ENCODE measurements at regions not wholly inside any gene's neighbourhood (a gene's known extent, or its start where the extent isn't known, plus 50 kb on each side); places are given as distances from the start of the nearest gene placed in this dataset.

DNA sequence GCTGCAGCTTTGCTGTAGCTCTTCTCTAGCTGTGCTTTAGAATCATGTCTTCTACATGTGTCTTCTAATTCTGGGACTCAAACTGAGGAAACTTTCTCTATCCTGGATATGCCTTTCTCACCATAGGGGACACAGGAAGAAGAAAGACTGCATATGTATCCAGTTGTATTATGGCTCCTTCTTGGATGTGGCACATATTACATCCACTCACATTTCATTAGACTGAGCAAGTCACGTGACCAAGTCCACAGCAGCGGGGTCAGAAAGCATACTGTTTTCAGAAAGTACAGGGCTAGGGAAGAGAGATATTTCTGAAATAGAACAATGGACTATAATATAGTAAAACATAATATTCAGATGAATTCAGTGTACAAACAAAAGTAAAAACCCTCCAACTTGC, 187.6 kb upstream of the RIMS1 start:
- peaks cover 3% of the 10 kb centered on the region; the same call in 1 of the 2 replicates for H3K9me3 ChIP-seq (ENCODE audit: low read depth, low read length)
- no peak overlapping the region for H3K4me3 ChIP-seq
- H3K27ac ChIP-seq: no peak overlapping the region
- TF ChIP-seq POLR2AphosphoS5 (IDR thresholded peaks at IDR 0.05; ENCODE audit: borderline replicate concordance, low read depth, low read length): no peak
- TF ChIP-seq EZH2 (IDR thresholded peaks at IDR 0.05): no peak
- TF ChIP-seq FOXP2 (optimal IDR thresholded peaks at IDR 0.05; ENCODE audit: control extremely low read depth, extremely low read length, insufficient read depth): no peak
- no peak overlapping the region for H3K9ac ChIP-seq (ENCODE audit: insufficient read length)
- DNase-seq (ENCODE audit: low read depth, low spot score): no peak
- H3K36me3 ChIP-seq (ENCODE audit: insufficient read depth, low read length): no peaks in the 10 kb centered on the region

DNA sequence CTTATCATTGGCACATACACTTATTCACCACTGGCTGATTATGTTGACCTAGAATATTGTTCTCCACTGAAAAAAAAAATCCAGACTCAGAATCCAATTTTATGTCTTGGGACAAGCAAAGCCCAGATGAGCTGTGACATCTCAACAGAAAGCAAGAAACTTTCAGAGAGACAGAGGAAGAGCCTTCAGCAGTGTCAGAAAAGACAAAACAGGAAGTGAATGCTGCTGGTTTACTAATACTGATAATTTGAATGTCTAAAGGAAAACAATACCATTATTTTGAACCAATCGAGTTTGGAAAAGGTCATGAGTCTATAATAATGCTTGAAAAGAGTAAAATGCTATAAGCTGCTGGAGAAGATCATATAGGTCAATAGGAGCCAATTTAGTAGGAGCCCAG, 179.8 kb upstream of the RIMS1 start:
- H3K36me3 ChIP-seq (ENCODE audit: insufficient read depth, low read length): no peaks in the 10 kb centered on the region
- no peaks in the 10 kb centered on the region for H3K9me3 ChIP-seq (ENCODE audit: low read depth, low read length)
- no peak overlapping the region for H3K4me3 ChIP-seq
- DNase-seq (ENCODE audit: low read depth, low spot score): no peak
- no peak overlapping the region for H3K9ac ChIP-seq (ENCODE audit: insufficient read length)
- TF ChIP-seq FOXP2 (optimal IDR thresholded peaks at IDR 0.05; ENCODE audit: control extremely low read depth, extremely low read length, insufficient read depth): no peak
- TF ChIP-seq POLR2AphosphoS5 (IDR thresholded peaks at IDR 0.05; ENCODE audit: borderline replicate concordance, low read depth, low read length): no peak
- no peak for TF ChIP-seq EZH2 (IDR thresholded peaks at IDR 0.05)
- no peak overlapping the region for H3K27ac ChIP-seq

DNA sequence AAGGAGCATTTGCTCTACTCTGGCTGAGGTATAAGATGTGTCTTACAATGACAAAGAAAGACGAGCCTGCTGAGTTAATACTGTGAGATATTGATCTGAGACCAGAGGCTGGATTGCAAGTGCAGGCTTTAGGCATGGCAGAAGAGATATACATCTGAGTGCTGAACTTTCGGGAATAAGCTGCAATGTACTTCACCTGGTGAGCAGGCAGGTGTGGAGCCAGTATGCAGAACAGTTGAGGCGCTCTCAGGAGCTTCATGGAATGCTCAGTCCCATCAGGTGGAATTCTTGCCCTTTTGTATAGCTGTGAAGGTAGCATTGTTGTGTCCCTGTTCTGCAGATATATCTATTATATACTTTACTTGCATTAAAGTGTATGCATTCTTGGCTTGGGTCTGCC, 179.3 kb upstream of the RIMS1 start:
- TF ChIP-seq EZH2 (IDR thresholded peaks at IDR 0.05) (no peak), FOXP2 (optimal IDR thresholded peaks at IDR 0.05; ENCODE audit: control extremely low read depth, extremely low read length, insufficient read depth) (no peak), POLR2AphosphoS5 (IDR thresholded peaks at IDR 0.05; ENCODE audit: borderline replicate concordance, low read depth, low read length) (no peak)
- no peak overlapping the region for H3K4me3 ChIP-seq
- no peak for DNase-seq (ENCODE audit: low read depth, low spot score)
- H3K9ac ChIP-seq (ENCODE audit: insufficient read length): no peak overlapping the region
- no peaks in the 10 kb centered on the region for H3K36me3 ChIP-seq (ENCODE audit: insufficient read depth, low read length)
- H3K9me3 ChIP-seq (ENCODE audit: low read depth, low read length): no peaks in the 10 kb centered on the region
- H3K27ac ChIP-seq: no peak overlapping the region

DNA sequence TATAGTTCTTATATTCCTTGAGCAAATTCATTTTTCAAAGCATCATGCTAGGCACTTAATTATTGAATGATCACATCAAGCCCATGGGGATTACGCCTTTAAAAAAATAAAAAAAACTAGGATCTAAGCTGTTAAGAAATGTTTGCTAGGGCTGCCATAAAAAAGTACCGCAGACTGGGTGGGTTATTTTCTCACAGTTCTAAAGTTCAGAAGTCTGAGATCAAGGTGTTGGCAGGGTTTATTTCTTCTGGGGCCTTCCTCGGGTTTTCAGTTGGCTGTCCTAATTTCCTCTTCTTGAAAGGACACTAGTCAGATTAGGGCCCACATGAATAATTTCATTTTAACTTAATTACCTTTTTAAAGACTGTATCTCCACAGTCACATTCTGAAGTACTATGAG, 165.6 kb upstream of the RIMS1 start:
- H3K36me3 ChIP-seq (ENCODE audit: insufficient read depth, low read length): no peaks in the 10 kb centered on the region
- DNase-seq (ENCODE audit: low read depth, low spot score): no peak
- H3K4me3 ChIP-seq: no peak overlapping the region
- no peak overlapping the region for H3K27ac ChIP-seq
- TF ChIP-seq FOXP2 (optimal IDR thresholded peaks at IDR 0.05; ENCODE audit: control extremely low read depth, extremely low read length, insufficient read depth) (no peak), POLR2AphosphoS5 (IDR thresholded peaks at IDR 0.05; ENCODE audit: borderline replicate concordance, low read depth, low read length) (no peak), EZH2 (IDR thresholded peaks at IDR 0.05) (no peak)
- no peak overlapping the region for H3K9ac ChIP-seq (ENCODE audit: insufficient read length)
- H3K9me3 ChIP-seq (ENCODE audit: low read depth, low read length): no peaks in the 10 kb centered on the region

DNA sequence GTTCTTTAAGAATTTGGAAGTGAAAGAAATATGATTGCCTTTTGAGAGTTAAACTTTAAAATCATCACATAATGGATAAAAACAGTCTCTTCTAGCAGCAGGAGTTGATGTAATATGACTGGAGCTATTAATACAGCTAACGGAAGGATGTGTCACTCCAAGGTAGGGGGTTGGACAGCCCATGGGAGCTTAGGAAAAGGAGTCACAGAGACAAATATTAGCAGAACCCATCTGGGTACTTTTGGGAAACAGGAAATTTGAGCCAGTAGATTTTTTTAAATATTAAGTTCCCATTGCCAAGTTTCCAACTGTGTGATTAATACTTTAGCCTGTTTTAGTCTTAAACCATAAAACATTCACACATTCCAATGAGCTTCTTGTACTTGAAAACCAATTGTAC, 164.7 kb upstream of the RIMS1 start:
- Histone ChIP-seq H3K9me3 (ENCODE audit: low read depth, low read length) (no peaks in the 10 kb centered on the region), H3K27ac (no peak overlapping the region), H3K36me3 (ENCODE audit: insufficient read depth, low read length) (no peaks in the 10 kb centered on the region), H3K9ac (ENCODE audit: insufficient read length) (no peak overlapping the region), H3K4me3 (no peak overlapping the region)
- DNase-seq (ENCODE audit: low read depth, low spot score): no peak
- no peak for TF ChIP-seq FOXP2 (optimal IDR thresholded peaks at IDR 0.05; ENCODE audit: control extremely low read depth, extremely low read length, insufficient read depth)
- no peak for TF ChIP-seq EZH2 (IDR thresholded peaks at IDR 0.05)
- TF ChIP-seq POLR2AphosphoS5 (IDR thresholded peaks at IDR 0.05; ENCODE audit: borderline replicate concordance, low read depth, low read length): no peak

DNA sequence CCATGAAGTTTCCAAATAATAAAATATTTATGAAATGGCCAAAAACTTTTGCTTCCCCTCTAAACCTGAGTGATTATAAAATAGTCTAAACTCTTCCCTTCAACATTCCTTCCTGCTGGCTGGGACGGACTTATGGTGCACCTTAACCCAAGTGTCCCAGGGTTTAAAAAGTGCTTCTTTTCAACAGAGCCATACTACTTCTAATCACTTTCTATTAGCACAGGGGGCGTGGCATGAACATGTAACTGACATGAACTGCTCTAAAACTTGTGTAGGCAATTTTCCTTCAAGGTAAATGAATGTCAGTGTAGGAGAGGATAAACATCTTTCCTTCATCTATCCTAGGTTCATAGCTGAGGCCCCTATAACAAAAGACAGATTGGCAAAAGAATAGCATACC, 163.6 kb upstream of the RIMS1 start:
- Histone ChIP-seq H3K9me3 (ENCODE audit: low read depth, low read length) (no peaks in the 10 kb centered on the region), H3K36me3 (ENCODE audit: insufficient read depth, low read length) (no peaks in the 10 kb centered on the region), H3K27ac (no peak overlapping the region), H3K4me3 (no peak overlapping the region), H3K9ac (ENCODE audit: insufficient read length) (no peak overlapping the region)
- TF ChIP-seq POLR2AphosphoS5 (IDR thresholded peaks at IDR 0.05; ENCODE audit: borderline replicate concordance, low read depth, low read length) (no peak), EZH2 (IDR thresholded peaks at IDR 0.05) (no peak), FOXP2 (optimal IDR thresholded peaks at IDR 0.05; ENCODE audit: control extremely low read depth, extremely low read length, insufficient read depth) (no peak)
- no peak for DNase-seq (ENCODE audit: low read depth, low spot score)

DNA sequence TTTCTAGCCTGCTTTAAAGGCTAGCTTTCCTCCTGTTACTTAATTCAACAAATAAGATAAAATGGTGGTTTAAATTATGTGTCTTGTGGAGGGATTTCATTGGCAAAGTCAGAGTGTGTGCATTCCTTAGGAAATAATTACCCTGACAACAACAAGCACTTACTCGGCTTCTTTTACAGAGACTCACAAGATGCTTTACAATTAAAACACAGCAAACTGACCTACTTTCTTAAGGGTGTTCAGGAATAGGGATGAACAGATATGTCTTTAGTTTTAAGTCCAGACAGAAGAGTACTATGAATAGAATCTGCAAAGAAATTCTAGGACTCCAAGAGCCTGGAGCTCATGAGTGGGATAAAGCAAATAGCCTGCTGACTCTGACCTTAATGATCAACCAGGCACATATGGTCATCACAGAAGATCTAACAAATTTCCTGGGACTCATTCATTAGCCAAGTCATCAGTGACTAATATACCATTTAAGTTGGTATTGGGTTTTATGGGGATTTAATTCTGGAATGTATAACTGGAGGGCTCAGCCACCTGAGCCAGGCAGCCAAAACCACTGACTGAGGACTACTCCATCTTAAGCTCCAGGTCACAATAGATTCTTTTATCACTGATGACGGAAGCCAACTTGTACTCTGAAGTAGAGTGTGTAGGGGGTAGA, 161.8 kb upstream of the RIMS1 start:
- TF ChIP-seq FOXP2 (optimal IDR thresholded peaks at IDR 0.05; ENCODE audit: control extremely low read depth, extremely low read length, insufficient read depth): no peak
- TF ChIP-seq POLR2AphosphoS5 (IDR thresholded peaks at IDR 0.05; ENCODE audit: borderline replicate concordance, low read depth, low read length): no peak
- TF ChIP-seq EZH2 (IDR thresholded peaks at IDR 0.05): no peak
- Histone ChIP-seq H3K9ac (ENCODE audit: insufficient read length) (no peak overlapping the region), H3K36me3 (ENCODE audit: insufficient read depth, low read length) (no peaks in the 10 kb centered on the region), H3K9me3 (ENCODE audit: low read depth, low read length) (no peaks in the 10 kb centered on the region), H3K27ac (no peak overlapping the region), H3K4me3 (no peak overlapping the region)
- DNase-seq (ENCODE audit: low read depth, low spot score): no peak

DNA sequence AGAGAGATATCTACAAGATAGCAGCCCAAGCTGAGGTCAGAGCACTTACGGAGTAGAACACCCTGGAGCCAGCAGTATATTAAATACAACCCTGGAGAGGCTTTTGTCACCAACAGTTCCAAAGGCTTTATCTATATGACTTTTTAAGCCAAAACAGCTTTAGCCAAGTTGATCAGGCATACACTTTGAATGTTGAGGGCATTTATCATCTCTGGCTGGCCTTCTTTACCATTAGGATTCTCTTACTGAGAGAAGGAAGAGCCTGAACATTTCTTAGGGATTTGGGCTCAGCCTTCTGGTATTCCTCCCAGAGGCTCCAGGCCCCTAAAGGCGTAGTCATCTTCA, 161.3 kb upstream of the RIMS1 start:
- H3K9me3 ChIP-seq (ENCODE audit: low read depth, low read length): no peaks in the 10 kb centered on the region
- H3K27ac ChIP-seq: no peak overlapping the region
- DNase-seq (ENCODE audit: low read depth, low spot score): no peak

DNA sequence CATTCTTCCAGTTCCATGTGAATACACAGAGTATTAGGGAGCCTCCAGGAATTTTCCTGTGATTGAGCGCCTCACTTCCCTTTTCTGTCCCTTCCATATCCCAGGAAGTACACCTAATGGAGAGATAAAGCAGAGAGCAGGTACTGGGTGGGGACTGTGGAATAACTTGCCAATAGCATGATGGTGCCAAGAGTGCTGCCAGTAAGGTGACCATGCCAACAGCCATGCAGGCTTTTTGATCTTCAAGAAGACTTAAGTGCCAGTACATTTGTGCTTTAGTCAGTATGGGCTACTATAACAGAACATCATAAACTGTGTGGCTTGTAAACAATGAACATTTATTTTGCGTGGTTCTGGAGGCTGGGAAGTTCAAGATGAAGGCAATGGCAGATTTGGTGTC, 160.2 kb upstream of the RIMS1 start:
- Histone ChIP-seq H3K4me3 (no peak overlapping the region), H3K36me3 (ENCODE audit: insufficient read depth, low read length) (no peaks in the 10 kb centered on the region), H3K9me3 (ENCODE audit: low read depth, low read length) (no peaks in the 10 kb centered on the region), H3K27ac (no peak overlapping the region), H3K9ac (ENCODE audit: insufficient read length) (no peak overlapping the region)
- no peak for DNase-seq (ENCODE audit: low read depth, low spot score)
- no peak for TF ChIP-seq EZH2 (IDR thresholded peaks at IDR 0.05)
- TF ChIP-seq FOXP2 (optimal IDR thresholded peaks at IDR 0.05; ENCODE audit: control extremely low read depth, extremely low read length, insufficient read depth): no peak
- no peak for TF ChIP-seq POLR2AphosphoS5 (IDR thresholded peaks at IDR 0.05; ENCODE audit: borderline replicate concordance, low read depth, low read length)

More for the DNA sequence above, 161.3 kb upstream of the RIMS1 start:
- Histone ChIP-seq H3K36me3 (ENCODE audit: insufficient read depth, low read length) (no peaks in the 10 kb centered on the region), H3K9ac (ENCODE audit: insufficient read length) (no peak overlapping the region), H3K4me3 (no peak overlapping the region)
- TF ChIP-seq EZH2 (IDR thresholded peaks at IDR 0.05) (no peak), FOXP2 (optimal IDR thresholded peaks at IDR 0.05; ENCODE audit: control extremely low read depth, extremely low read length, insufficient read depth) (no peak), POLR2AphosphoS5 (IDR thresholded peaks at IDR 0.05; ENCODE audit: borderline replicate concordance, low read depth, low read length) (no peak)
